HG02870 (cell line): ENCODE measurements at regions not wholly inside any gene's neighbourhood (a gene's known extent, or its start where the extent isn't known, plus 50 kb on each side); places are given as distances from the start of the nearest gene placed in this dataset.
"Not testable (repeated sequence)": the region's sequence is repeated elsewhere in the genome, so short reads cannot be mapped to it uniquely, and the experiment has no call there.

Experiments
- ATAC-seq: cut with Tn5 transposase; IDR thresholded peaks from one replicate; pipeline ENCODE4 v1.9.1; 2021; ENCODE audit warnings: mild to moderate bottlenecking, moderate library complexity; ENCODE audit not compliant: unreplicated experiment

DNA sequence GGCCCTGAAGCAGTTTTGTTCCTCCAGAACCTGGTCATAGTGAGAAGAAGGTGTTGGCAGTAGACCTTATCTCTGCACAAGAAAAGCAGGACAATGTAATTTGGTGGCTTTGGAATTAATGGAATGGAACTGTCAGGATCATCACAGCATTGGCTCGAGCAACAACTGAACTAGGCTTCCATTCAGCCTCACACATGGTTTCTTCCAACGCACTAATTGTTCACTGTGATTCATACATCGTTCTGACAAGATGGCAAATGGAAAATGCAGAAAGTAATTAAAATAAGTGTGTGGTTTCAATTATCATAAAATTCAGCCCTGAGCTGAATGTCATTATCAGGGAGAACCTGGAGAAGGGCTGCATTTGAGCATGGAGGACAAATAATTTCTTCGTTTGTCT, 80.6 kb downstream of the MFSD1 start:
- no peak for ATAC-seq

GRCh38 chr3:158896729-158897128, 94.9 kb downstream of the MFSD1 start:
- no peak for ATAC-seq

- no peak for ATAC-seq
These were observed 104.9 kb downstream of the MFSD1 start for GRCh38 chr3:158906749-158907148.

DNA sequence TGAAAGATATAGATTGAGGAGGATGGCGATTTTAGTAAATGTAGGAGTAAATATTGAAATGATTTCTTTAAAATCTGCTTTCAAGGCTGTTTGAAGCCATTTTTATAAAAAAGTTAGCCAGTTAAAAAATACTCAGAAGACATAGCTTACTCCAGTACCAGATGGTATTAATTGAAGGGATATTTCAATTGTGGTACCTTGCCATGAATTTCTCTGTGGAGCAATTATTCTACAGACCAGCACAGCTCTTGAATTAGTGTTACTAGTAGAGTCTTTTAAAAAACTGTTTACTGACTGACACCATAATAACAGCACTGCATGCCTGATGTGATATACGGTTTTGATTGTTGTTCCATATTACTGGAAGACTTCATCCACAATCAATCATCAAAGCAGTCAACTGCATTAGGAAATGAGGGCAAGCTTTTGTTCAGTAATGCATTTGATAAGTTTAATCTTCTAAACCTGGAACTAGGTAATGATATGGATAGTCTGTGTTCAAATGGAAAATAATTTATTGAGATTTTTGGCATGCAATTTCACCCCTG, 106.4 kb downstream of the MFSD1 start:
- ATAC-seq: no peak

GRCh38 chr3:158909870-158910269, 108.0 kb downstream of the MFSD1 start:
- no peak for ATAC-seq

GRCh38 chr3:158911586-158911985, 109.7 kb downstream of the MFSD1 start:
- no peak for ATAC-seq

GRCh38 chr3:158912188-158912587, 110.3 kb downstream of the MFSD1 start:
- ATAC-seq: no peak

DNA sequence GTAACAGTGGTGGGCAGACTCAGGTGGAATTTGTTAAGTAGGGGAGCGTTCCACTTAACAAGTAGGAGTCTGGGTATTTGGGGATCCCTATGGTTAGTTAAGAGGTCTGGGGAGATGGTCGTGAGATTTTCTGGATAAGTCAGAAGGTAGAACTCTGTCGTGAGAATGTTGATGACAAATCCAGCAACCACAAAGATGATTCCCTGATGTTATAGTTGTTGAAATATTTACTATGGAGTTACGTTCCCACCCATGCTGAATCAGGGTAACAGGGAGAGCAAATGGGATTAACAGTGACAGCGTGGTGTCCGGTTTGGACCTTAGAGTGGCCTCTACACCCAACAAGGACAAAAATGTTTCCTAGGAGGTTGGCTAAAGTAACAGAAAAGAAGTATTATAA, 110.8 kb downstream of the MFSD1 start:
- no peak for ATAC-seq

GRCh38 chr3:158916111-158916510, 114.3 kb downstream of the MFSD1 start:
- no peak for ATAC-seq

DNA sequence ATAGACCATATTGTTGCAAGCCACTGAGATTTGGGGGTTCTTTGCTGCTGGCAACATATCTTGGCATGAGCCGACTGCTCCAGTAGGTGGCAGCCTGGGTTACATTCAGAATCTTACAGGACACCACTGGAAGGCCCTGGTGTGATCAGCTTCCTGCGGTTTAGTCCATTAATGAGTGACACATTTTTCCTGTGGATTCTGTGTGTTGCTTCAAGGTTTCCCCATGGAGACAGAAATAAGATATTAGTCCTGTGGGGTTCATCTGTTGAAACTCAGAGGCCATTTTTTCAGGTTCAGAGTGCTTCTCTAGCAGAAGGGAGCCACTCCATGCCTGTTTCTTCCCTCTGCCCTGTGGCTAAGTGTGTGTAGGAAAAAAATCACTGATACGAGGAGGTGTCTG, 116.2 kb downstream of the MFSD1 start:
- peak; percentile 85 for ATAC-seq

- ATAC-seq: no peak
These were observed 116.6 kb downstream of the MFSD1 start for GRCh38 chr3:158918451-158918850.

DNA sequence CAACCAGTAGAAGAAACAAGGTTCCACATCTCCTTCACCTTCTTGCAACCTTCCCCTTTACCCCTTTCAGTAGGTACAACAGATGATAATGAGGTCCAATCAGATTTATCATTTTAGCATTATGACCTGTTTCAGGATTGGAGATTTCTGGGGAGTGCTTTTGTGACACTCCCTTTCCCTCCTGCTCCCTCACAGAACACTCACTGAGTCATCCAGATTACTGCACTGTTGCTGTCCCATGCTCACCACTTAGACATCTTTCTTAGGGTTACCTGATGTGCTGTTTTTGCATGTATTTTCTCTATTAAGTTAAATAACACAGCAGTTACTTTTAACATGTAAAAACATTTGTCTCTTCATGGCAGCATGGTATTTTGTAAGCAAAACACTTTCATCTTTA, 118.5 kb downstream of the MFSD1 start:
- no peak for ATAC-seq

GRCh38 chr3:158925021-158925420, 123.2 kb downstream of the MFSD1 start:
- no peak for ATAC-seq

DNA sequence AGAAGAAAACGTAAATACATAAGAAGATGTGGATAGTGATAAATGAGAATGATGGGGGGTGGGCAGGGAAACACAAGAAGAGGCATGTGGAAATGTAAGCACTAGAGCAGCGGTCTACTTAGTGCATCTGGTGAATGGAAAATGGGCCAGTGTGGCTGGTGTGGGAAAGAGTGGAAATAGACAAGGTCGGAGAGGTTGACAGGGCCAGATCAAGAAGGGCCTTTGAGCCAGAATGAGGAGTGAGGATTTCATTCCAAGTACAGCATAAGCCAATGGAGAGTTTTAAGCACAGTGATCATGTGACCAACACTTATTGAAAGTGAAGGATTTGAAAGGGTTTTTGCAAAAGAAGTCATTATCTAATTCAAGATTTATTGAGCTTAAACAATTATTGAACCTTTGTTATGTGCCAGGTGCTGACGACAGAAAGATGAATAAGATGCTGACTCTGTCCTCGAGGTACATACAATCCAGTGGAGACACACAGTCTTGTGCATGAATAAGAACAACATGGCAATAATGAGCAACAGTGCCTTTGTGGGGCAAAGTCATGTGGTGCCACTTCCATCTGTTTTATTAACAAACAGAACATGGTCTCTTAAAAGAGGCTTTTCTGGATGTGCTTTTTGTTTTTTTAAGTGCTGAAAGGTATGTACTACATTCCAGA, 124.1 kb downstream of the MFSD1 start:
- no peak for ATAC-seq

GRCh38 chr3:158935846-158936245, 134.0 kb downstream of the MFSD1 start:
- no peak for ATAC-seq

- no peak for ATAC-seq
These were observed 134.8 kb downstream of the MFSD1 start for GRCh38 chr3:158936530-158937113.

DNA sequence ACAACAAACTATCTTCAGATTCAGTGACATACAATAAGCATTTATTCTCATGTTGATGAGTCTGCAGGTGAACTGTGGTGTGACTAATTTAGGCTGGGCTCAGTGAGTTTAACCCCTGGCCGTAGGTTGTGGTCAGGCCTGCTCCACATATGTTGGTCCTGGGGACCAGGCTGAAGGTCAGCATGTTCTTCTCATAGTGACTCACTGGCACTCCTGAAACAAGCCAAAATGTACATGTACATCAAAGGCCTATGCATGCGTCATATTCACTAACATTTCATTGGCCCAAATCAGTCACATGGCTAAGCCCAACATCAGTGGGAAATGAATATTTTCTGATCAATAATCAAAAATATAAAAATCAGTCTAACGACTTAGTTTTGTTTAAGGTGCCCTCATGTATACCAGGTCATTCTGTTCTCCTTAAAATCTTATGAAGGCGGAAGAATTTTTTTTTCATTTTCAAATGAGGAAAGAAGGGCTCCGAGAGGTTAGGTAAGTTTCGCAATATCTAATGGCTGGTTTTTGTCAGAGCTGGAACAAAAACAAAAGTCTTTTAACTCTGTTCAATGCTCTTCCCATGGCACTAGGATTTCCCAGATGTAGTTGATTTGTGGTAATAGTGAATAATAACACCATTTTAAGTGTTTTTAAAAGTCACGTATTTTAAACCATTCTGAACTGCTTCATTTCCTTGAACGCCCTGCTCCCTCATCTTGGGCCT, 148.5 kb downstream of the MFSD1 start:
- no peak for ATAC-seq

GRCh38 chr3:158953131-158953530, 151.3 kb downstream of the MFSD1 start:
- no peak for ATAC-seq

GRCh38 chr3:158954420-158954819, 152.6 kb downstream of the MFSD1 start:
- no peak for ATAC-seq

DNA sequence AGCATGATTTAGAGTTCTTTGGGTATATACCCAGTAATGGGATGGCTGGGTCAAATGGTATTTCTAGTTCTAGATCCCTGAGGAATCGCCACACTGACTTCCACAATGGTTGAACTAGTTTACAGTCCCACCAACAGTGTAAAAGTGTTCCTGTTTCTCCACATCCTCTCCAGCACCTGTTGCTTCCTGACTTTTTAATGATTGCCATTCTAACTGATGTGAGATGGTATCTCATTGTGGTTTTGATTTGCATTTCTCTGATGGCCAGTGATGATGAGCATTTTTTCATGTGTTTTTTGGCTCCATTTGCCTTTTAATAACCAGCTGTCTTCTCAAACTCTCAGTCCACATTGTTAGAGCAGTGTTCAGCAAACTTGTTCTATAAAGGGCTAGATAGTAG, 155.9 kb downstream of the MFSD1 start:
- not testable (repeated sequence) for ATAC-seq

DNA sequence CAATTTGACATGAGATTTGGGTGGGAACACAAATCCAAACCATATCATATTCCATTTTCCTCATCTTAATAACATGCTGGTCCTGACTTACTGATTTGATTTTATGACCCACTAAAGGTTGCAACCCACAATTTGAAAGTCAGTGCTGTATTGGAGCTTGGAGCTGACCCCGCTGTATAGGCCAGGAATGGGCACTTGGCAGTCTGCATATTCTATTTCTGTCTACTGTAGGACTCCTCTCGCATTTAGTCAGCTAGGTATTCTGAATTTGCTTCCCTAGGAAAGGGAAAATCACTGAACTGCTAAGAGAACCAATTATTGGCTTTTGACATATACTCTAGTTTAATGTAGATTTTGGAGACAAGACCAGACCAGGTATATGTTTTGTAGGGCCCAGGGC, 157.0 kb downstream of the MFSD1 start:
- ATAC-seq: no peak

DNA sequence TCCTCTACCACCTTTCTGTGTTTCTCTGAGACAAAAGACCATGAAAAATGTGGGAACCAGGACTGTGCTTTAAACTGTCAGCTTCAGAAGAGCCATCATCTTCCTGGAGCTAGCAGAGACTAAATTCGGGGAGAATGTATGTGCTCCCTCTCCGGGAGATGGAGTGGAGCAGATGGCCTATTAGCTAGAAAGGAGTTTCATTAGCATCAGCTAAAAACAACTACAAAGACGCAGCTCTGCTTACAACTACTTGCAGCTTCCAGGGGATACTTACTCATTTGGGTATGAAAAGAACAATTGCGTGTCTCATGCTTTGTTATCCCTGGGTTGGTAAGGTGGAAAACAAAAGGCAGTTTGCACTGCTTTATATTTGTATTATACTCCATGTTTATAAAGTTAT, 159.6 kb downstream of the MFSD1 start:
- no peak for ATAC-seq
